ENCODE measurements at regions not wholly inside any gene's neighbourhood (a gene's known extent, or its start where the extent isn't known, plus 50 kb on each side); places are given as distances from the start of the nearest gene placed in this dataset.
A peak's percentile ranks its signal among the peaks of the same experiment; 100 is the strongest.

GRCh38 chr2:234409590-234409989, 87.3 kb downstream of the ARL4C start:
- Mint-ChIP-seq H3K9me3 (ENCODE audit: low read depth) (no peaks in the 10 kb centered on the region), H3K4me1 (ENCODE audit: low read depth) (peaks cover 17% of the 10 kb centered on the region), H3K27ac (no peak overlapping the region), H3K36me3 (ENCODE audit: insufficient read depth) (no peaks in the 10 kb centered on the region), H3K27me3 (no peaks in the 10 kb centered on the region), H3K4me3 (ENCODE audit: low read depth) (no peak overlapping the region)
- DNase-seq (ENCODE audit: low spot score, unreplicated experiment) = no peak
- TF ChIP-seq CTCF (IDR thresholded peaks at IDR 0.05; ENCODE audit: unreplicated experiment) = no peak

- TF ChIP-seq CTCF (IDR thresholded peaks at IDR 0.05; ENCODE audit: unreplicated experiment) = no peak
- Mint-ChIP-seq H3K36me3 (ENCODE audit: insufficient read depth) (no peaks in the 10 kb centered on the region), H3K4me3 (ENCODE audit: low read depth) (no peak overlapping the region), H3K27ac (no peak overlapping the region), H3K27me3 (no peaks in the 10 kb centered on the region), H3K4me1 (ENCODE audit: low read depth) (peaks cover 14% of the 10 kb centered on the region), H3K9me3 (ENCODE audit: low read depth) (no peaks in the 10 kb centered on the region)
- no peak for DNase-seq (ENCODE audit: low spot score, unreplicated experiment)
Measured at GRCh38 chr2:234406085-234406484, 90.8 kb downstream of the ARL4C start.

GRCh38 chr2:234405462-234405861, 91.4 kb downstream of the ARL4C start:
- no peaks in the 10 kb centered on the region for H3K9me3 Mint-ChIP-seq (ENCODE audit: low read depth)
- no peaks in the 10 kb centered on the region for H3K36me3 Mint-ChIP-seq (ENCODE audit: insufficient read depth)
- H3K27ac Mint-ChIP-seq = no peak overlapping the region
- no peak for DNase-seq (ENCODE audit: low spot score, unreplicated experiment)
- no peak overlapping the region for H3K4me3 Mint-ChIP-seq (ENCODE audit: low read depth)
- no peak for TF ChIP-seq CTCF (IDR thresholded peaks at IDR 0.05; ENCODE audit: unreplicated experiment)
- H3K27me3 Mint-ChIP-seq = no peaks in the 10 kb centered on the region
- peaks cover 8% of the 10 kb centered on the region for H3K4me1 Mint-ChIP-seq (ENCODE audit: low read depth)

- DNase-seq (ENCODE audit: low spot score, unreplicated experiment) = no peak
- peak overlapping the region; percentile 26 for H3K27ac Mint-ChIP-seq
- H3K27me3 Mint-ChIP-seq = no peaks in the 10 kb centered on the region
- H3K9me3 Mint-ChIP-seq (ENCODE audit: low read depth) = no peaks in the 10 kb centered on the region
- H3K36me3 Mint-ChIP-seq (ENCODE audit: insufficient read depth) = no peaks in the 10 kb centered on the region
- H3K4me3 Mint-ChIP-seq (ENCODE audit: low read depth) = no peak overlapping the region
- H3K4me1 Mint-ChIP-seq (ENCODE audit: low read depth) = peaks cover 3% of the 10 kb centered on the region
- TF ChIP-seq CTCF (IDR thresholded peaks at IDR 0.05; ENCODE audit: unreplicated experiment) = no peak
Measured at GRCh38 chr2:234404957-234405356, 91.9 kb downstream of the ARL4C start.

GRCh38 chr2:234403751-234404150, 93.1 kb downstream of the ARL4C start:
- H3K27me3 Mint-ChIP-seq = no peaks in the 10 kb centered on the region
- H3K36me3 Mint-ChIP-seq (ENCODE audit: insufficient read depth) = no peaks in the 10 kb centered on the region
- H3K27ac Mint-ChIP-seq = no peak overlapping the region

More at GRCh38 chr2:234403751-234404150, 93.1 kb downstream of the ARL4C start:
- H3K9me3 Mint-ChIP-seq (ENCODE audit: low read depth) = no peaks in the 10 kb centered on the region
- no peaks in the 10 kb centered on the region for H3K4me1 Mint-ChIP-seq (ENCODE audit: low read depth)
- no peak overlapping the region for H3K4me3 Mint-ChIP-seq (ENCODE audit: low read depth)
- DNase-seq (ENCODE audit: low spot score, unreplicated experiment) = no peak
- no peak for TF ChIP-seq CTCF (IDR thresholded peaks at IDR 0.05; ENCODE audit: unreplicated experiment)

All from progenitor cell of endocrine pancreas (in vitro differentiated cells).